IMR-90 (cell line): ENCODE measurements at regions not wholly inside any gene's neighbourhood (a gene's known extent, or its start where the extent isn't known, plus 50 kb on each side); places are given as distances from the start of the nearest gene placed in this dataset.

Experiments used
- ATAC-seq: fragments of 200-7000 bp; cut with Tn5 transposase; 2 replicates; pipeline ENCODE4 v1.9.1; 2020; ENCODE audit warnings: low read depth, mild to moderate bottlenecking, moderate library complexity
- BruUV-seq: library from RNA; stranded (reverse); fragments of 400-500 nt; replicated peaks from 2 replicates; lab custom pipeline; 2021; lab: Mats Ljungman, UMichigan
- CTCF ChIA-PET: fragments of 300-600 bp; formaldehyde crosslinking; extraction: SDS; loops from one replicate; lab custom pipeline; 2021; ENCODE audit warnings: antibody characterized with exemption; lab: Yijun Ruan, JAX
- POLR2A ChIA-PET: fragments of 300-600 bp; sonication (Branson Sonifier 250); formaldehyde crosslinking; loops from one replicate; lab custom pipeline; 2022; ENCODE audit warnings: antibody characterized with exemption; ENCODE audit not compliant: unreplicated experiment; lab: Charles Lee
- DNase-seq: peaks from one replicate; pipeline ENCODE4 v3.0.0; 2013
- H2AFZ ChIP-seq: replicated peaks from 2 replicates; pipeline ENCODE3; 2013; ENCODE audit warnings: low read length, mild to moderate bottlenecking; ENCODE audit not compliant: poor library complexity
- H2AK5ac ChIP-seq: 2 replicates; pipeline ENCODE4 v1.6.1; 2013; ENCODE audit warnings: low read depth, low read length, inconsistent platforms
- H2AK9ac ChIP-seq: replicated peaks from 2 replicates; pipeline ENCODE3; 2013; ENCODE audit warnings: mild to moderate bottlenecking, low read depth, low read length, moderate library complexity; ENCODE audit not compliant: poor library complexity
- H2BK120ac ChIP-seq: 2 replicates; pipeline ENCODE4 v1.6.1; 2013; ENCODE audit warnings: low read depth, low read length, inconsistent platforms
- H2BK15ac ChIP-seq: 3 replicates; pipeline ENCODE4 v1.6.1; 2013; ENCODE audit warnings: low read depth, low read length, inconsistent platforms
- H2BK20ac ChIP-seq: 2 replicates; pipeline ENCODE4 v1.6.1; 2013; ENCODE audit warnings: low read depth, mild to moderate bottlenecking, inconsistent platforms, low read length, moderate library complexity
- H2BK5ac ChIP-seq: 2 replicates; pipeline ENCODE4 v1.6.1; 2013; ENCODE audit warnings: mild to moderate bottlenecking, low read depth, low read length, inconsistent platforms; ENCODE audit not compliant: poor library complexity, severe bottlenecking
- H3K14ac ChIP-seq: replicated peaks from 2 replicates; pipeline ENCODE4 v1.6.1; 2013; ENCODE audit warnings: low read depth, low read length, inconsistent platforms
- H3K18ac ChIP-seq: 2 replicates; pipeline ENCODE4 v1.6.1; 2013; ENCODE audit warnings: low read depth, low read length, control low read depth
- H3K23ac ChIP-seq: 2 replicates; pipeline ENCODE4 v1.6.1; 2013; ENCODE audit warnings: low read depth, low read length, inconsistent platforms
- H3K27ac ChIP-seq: 2 replicates; pipeline ENCODE4 v1.5.1; 2013; ENCODE audit warnings: mild to moderate bottlenecking, control low read depth, low read length; ENCODE audit not compliant: insufficient read depth
- H3K27me3 ChIP-seq: 2 replicates; pipeline ENCODE4 v1.6.1; 2013; ENCODE audit warnings: low read length; ENCODE audit not compliant: control insufficient read depth, insufficient read depth
- H3K36me3 ChIP-seq: 2 replicates; pipeline ENCODE4 v1.6.1; 2013; ENCODE audit warnings: low read length, mixed read lengths; ENCODE audit not compliant: control insufficient read depth, insufficient read depth
- H3K4ac ChIP-seq: 2 replicates; pipeline ENCODE4 v1.6.1; 2013; ENCODE audit warnings: low read depth, low read length, inconsistent platforms
- H3K4me1 ChIP-seq: 2 replicates; pipeline ENCODE4 v1.6.1; 2013; ENCODE audit warnings: low read length, mixed read lengths; ENCODE audit not compliant: control insufficient read depth, insufficient read depth
- H3K4me2 ChIP-seq: 2 replicates; pipeline ENCODE4 v1.6.1; 2013; ENCODE audit warnings: low read depth, mild to moderate bottlenecking, control low read depth, low read length, moderate library complexity
- H3K4me3 ChIP-seq: 2 replicates; pipeline ENCODE4 v1.5.1; 2013; ENCODE audit warnings: low read depth, mild to moderate bottlenecking, control low read depth, low read length, moderate library complexity; ENCODE audit not compliant: insufficient read depth
- H3K56ac ChIP-seq: 2 replicates; pipeline ENCODE4 v1.6.1; 2013; ENCODE audit warnings: low read length, inconsistent platforms; ENCODE audit not compliant: insufficient read depth; ENCODE audit errors: extremely low read depth
- H3K79me1 ChIP-seq, 2 experiments: 2 replicates each; pipeline ENCODE4 v1.6.1; 2013; ENCODE audit warnings: low read length in 2 of 2, inconsistent platforms in 1 of 2, low read depth in 1 of 2
- H3K9ac ChIP-seq: 2 replicates; pipeline ENCODE4 v1.6.1; 2013; ENCODE audit warnings: low read depth, low read length, control low read depth
- H3K9me1 ChIP-seq: 2 replicates; pipeline ENCODE4 v1.6.1; 2013; ENCODE audit warnings: low read length, inconsistent platforms; ENCODE audit not compliant: insufficient read depth
- H3K9me3 ChIP-seq: 2 replicates; pipeline ENCODE4 v1.6.1; 2013; ENCODE audit warnings: low read length; ENCODE audit not compliant: control insufficient read depth, insufficient read depth
- H4K20me1 ChIP-seq: 2 replicates; pipeline ENCODE4 v1.6.1; 2013; ENCODE audit warnings: low read length, inconsistent platforms; ENCODE audit not compliant: insufficient read depth
- H4K5ac ChIP-seq: 2 replicates; pipeline ENCODE4 v1.6.1; 2013; ENCODE audit warnings: mild to moderate bottlenecking, low read depth, low read length, control low read depth
- H4K8ac ChIP-seq, 2 experiments: 2 replicates each; pipeline ENCODE4 v1.6.1; 2013; ENCODE audit warnings: low read depth in 2 of 2, low read length in 2 of 2, control low read depth in 1 of 2, inconsistent platforms in 1 of 2
- H4K91ac ChIP-seq: 2 replicates; pipeline ENCODE4 v1.6.1; 2013; ENCODE audit warnings: low read depth, low read length, inconsistent platforms; ENCODE audit not compliant: insufficient read depth
- CEBPB ChIP-seq: IDR thresholded peaks from 2 replicates; pipeline ENCODE4 v1.6.1; 2012; ENCODE audit warnings: low read depth, low read length, improper control_type of control experiment
- MXI1 ChIP-seq: IDR thresholded peaks from 2 replicates; pipeline ENCODE4 v1.6.1; 2012; ENCODE audit warnings: low read depth, mild to moderate bottlenecking, low read length, moderate library complexity, borderline replicate concordance
- WGBS, 2 experiments: methylation state at CpG; one replicate each; pipeline versions ENCODE4 v1.1.5 to v1.1.7; 2013; ENCODE audit warnings: missing lambda C conversion rate in 2 of 2; ENCODE audit not compliant: insufficient read length in 1 of 2; ENCODE audit errors: extremely low coverage in 2 of 2; 5-methylcytosine and 5-hydroxymethylcytosine counted together
- dilution Hi-C: fragments of 300-500 bp; cut with HindIII; formaldehyde crosslinking; loops from one replicate; pipeline ENCODE4 v1.14.3; 2018; ENCODE audit warnings: low sequenced_read_pairs; ENCODE audit not compliant: unreplicated experiment
- in situ Hi-C: fragments of 300-500 bp; cut with MboI; formaldehyde crosslinking; loops from 3 replicates; pipeline ENCODE4 v1.14.3; 2019; ENCODE audit warnings: low sequenced_read_pairs, inconsistent platforms, mixed read lengths
- intact Hi-C: fragments of 100-400 bp; cut with micrococcal nuclease; formaldehyde crosslinking; loops from 2 replicates; pipeline ENCODE4 v1.10.0; 2022

DNA sequence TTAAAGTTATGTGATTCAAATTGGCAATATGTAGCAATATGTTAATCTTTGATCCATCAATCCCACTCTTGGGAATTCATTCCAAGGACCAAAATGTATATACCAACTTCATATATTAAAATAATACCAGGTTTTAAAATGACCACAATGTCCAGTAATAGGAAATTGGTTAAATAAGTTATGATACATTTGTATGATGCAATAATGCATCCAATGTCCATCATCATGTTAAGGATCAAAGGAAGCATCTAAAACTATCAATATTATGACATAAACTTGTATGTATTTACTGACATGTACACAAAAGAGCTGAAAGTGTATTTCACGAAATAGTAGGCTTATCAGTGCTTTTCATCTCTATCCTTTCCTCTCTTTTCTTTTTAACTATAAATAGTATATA is 406.0 kb downstream of the RSL24D1 start:
- H2AFZ ChIP-seq, result no peak overlapping the region
- CTCF ChIA-PET, result no interaction called here
- in situ Hi-C loops, result no loop called here
- no peaks in the 10 kb centered on the region for H3K9me1 ChIP-seq
- H4K5ac ChIP-seq, result no peak overlapping the region
- WGBS, 2 experiments, result no CpG with 5 or more reads among the region's 1 CpG
- no peak overlapping the region for H3K18ac ChIP-seq
- H3K4me3 ChIP-seq, result no peak overlapping the region
- H2BK120ac ChIP-seq, result no peak overlapping the region
- H3K27ac ChIP-seq, result no peak overlapping the region
- dilution Hi-C loops, result no loop called here
- BruUV-seq, result no TSS peak
- H3K14ac ChIP-seq, result no peak overlapping the region
- H2BK5ac ChIP-seq, result no peak overlapping the region
- POLR2A ChIA-PET, result no interaction called here
- H3K79me1 ChIP-seq, result no peaks in the 10 kb centered on the region
- DNase-seq (no peak), ATAC-seq (no peak)
- no peak overlapping the region for H4K8ac ChIP-seq
- no peaks in the 10 kb centered on the region for H3K9me3 ChIP-seq
- no peak overlapping the region for H3K23ac ChIP-seq
- intact Hi-C loops, result no loop called here
- H3K27me3 ChIP-seq, result no peaks in the 10 kb centered on the region
- no peaks in the 10 kb centered on the region for H4K20me1 ChIP-seq
- no peak overlapping the region for H3K4me2 ChIP-seq
- no peak overlapping the region for H4K91ac ChIP-seq
- no peaks in the 10 kb centered on the region for H3K36me3 ChIP-seq
- H2AK9ac ChIP-seq, result no peak overlapping the region
- no peak overlapping the region for H2BK20ac ChIP-seq
- no peak overlapping the region for H2AK5ac ChIP-seq
- TF ChIP-seq CEBPB (peak; percentile 58), MXI1 (no peak)
- H3K56ac ChIP-seq, result no peak overlapping the region
- no peak overlapping the region for H3K4ac ChIP-seq
- H3K9ac ChIP-seq, result no peak overlapping the region
- no peak overlapping the region for H2BK15ac ChIP-seq
- H3K4me1 ChIP-seq, result no peaks in the 10 kb centered on the region
